ENCODE measurements at regions not wholly inside any gene's neighbourhood (a gene's known extent, or its start where the extent isn't known, plus 50 kb on each side); places are given as distances from the start of the nearest gene placed in this dataset.

GRCh38 chr3:110384601-110385000 is 687.0 kb upstream of the NECTIN3 start:
- no peak for ATAC-seq
- intact Hi-C loops (cut with DNase I), result no loop called here
- no peak for TF ChIP-seq CTCF (IDR thresholded peaks at IDR 0.05)

GRCh38 chr3:110389005-110389404 is 682.6 kb upstream of the NECTIN3 start:
- Histone ChIP-seq H3K27ac (no peak overlapping the region), H3K27me3 (no peaks in the 10 kb centered on the region), H3K9me3 (no peaks in the 10 kb centered on the region), H3K4me3 (no peak overlapping the region), H3K36me3 (no peaks in the 10 kb centered on the region), H3K4me1 (no peaks in the 10 kb centered on the region)
- ATAC-seq (no peak), DNase-seq (no peak)
- intact Hi-C loops (cut with DNase I), result no loop called here
- no peak for TF ChIP-seq CTCF (IDR thresholded peaks at IDR 0.05)

More at GRCh38 chr3:110384601-110385000, 687.0 kb upstream of the NECTIN3 start:
- H3K36me3 ChIP-seq, result no peaks in the 10 kb centered on the region
- no peaks in the 10 kb centered on the region for H3K27me3 ChIP-seq
- H3K27ac ChIP-seq, result no peak overlapping the region
- DNase-seq, result no peak
- H3K4me1 ChIP-seq, result no peaks in the 10 kb centered on the region
- H3K9me3 ChIP-seq, result no peaks in the 10 kb centered on the region
- no peak overlapping the region for H3K4me3 ChIP-seq

GRCh38 chr3:110390372-110390771 is 681.2 kb upstream of the NECTIN3 start:
- ATAC-seq, result no peak
- no peaks in the 10 kb centered on the region for H3K36me3 ChIP-seq
- intact Hi-C loops (cut with DNase I), result no loop called here
- no peaks in the 10 kb centered on the region for H3K27me3 ChIP-seq
- TF ChIP-seq CTCF (IDR thresholded peaks at IDR 0.05), result no peak
- H3K9me3 ChIP-seq, result no peaks in the 10 kb centered on the region
- H3K27ac ChIP-seq, result no peak overlapping the region
- H3K4me1 ChIP-seq, result no peaks in the 10 kb centered on the region
- H3K4me3 ChIP-seq, result no peak overlapping the region
- DNase-seq, result no peak

GRCh38 chr3:110391042-110391441 is 680.6 kb upstream of the NECTIN3 start:
- DNase-seq, result no peak
- intact Hi-C loops (cut with DNase I), result no loop called here
- Histone ChIP-seq H3K36me3 (no peaks in the 10 kb centered on the region), H3K4me3 (no peak overlapping the region), H3K4me1 (no peaks in the 10 kb centered on the region), H3K9me3 (no peaks in the 10 kb centered on the region), H3K27ac (no peak overlapping the region), H3K27me3 (no peaks in the 10 kb centered on the region)
- no peak for TF ChIP-seq CTCF (IDR thresholded peaks at IDR 0.05)
- ATAC-seq, result no peak

GRCh38 chr3:110391640-110392395 is 679.8 kb upstream of the NECTIN3 start:
- no peak overlapping the region for H3K4me3 ChIP-seq
- no peak for DNase-seq
- no peak overlapping the region for H3K27ac ChIP-seq
- no peaks in the 10 kb centered on the region for H3K27me3 ChIP-seq
- no peaks in the 10 kb centered on the region for H3K4me1 ChIP-seq
- H3K9me3 ChIP-seq, result no peaks in the 10 kb centered on the region
- TF ChIP-seq CTCF (IDR thresholded peaks at IDR 0.05), result no peak
- no peaks in the 10 kb centered on the region for H3K36me3 ChIP-seq
- no peak for ATAC-seq
- intact Hi-C loops (cut with DNase I), result no loop called here

GRCh38 chr3:110393941-110394340 is 677.7 kb upstream of the NECTIN3 start:
- DNase-seq, result no peak
- Histone ChIP-seq H3K27ac (no peak overlapping the region), H3K4me3 (no peak overlapping the region), H3K27me3 (no peaks in the 10 kb centered on the region), H3K9me3 (no peaks in the 10 kb centered on the region), H3K36me3 (no peaks in the 10 kb centered on the region), H3K4me1 (no peaks in the 10 kb centered on the region)
- no peak for ATAC-seq
- TF ChIP-seq CTCF (IDR thresholded peaks at IDR 0.05), result no peak
- intact Hi-C loops (cut with DNase I), result no loop called here

Data from upper lobe of right lung (tissue), 1 donor.